Upper lobe of right lung (tissue), 1 donor: ENCODE measurements at regions not wholly inside any gene's neighbourhood (a gene's known extent, or its start where the extent isn't known, plus 50 kb on each side); places are given as distances from the start of the nearest gene placed in this dataset.

Source experiments
- ATAC-seq: fragments of 200-7000 bp; cut with Tn5 transposase; one replicate; pipeline ENCODE4 v1.9.1; 2020; ENCODE audit warnings: mild to moderate bottlenecking, moderate library complexity
- DNase-seq: peaks from one replicate; pipeline ENCODE4 v3.0.0-alpha.2; 2020
- H3K27ac ChIP-seq: fragments of 200-600 bp; one replicate; pipeline ENCODE4 v1.8.0; 2022
- H3K27me3 ChIP-seq: fragments of 200-600 bp; one replicate; pipeline ENCODE4 v1.8.0; 2022; ENCODE audit warnings: mild to moderate bottlenecking
- H3K36me3 ChIP-seq: fragments of 200-600 bp; one replicate; pipeline ENCODE4 v1.8.0; 2022
- H3K4me1 ChIP-seq: fragments of 200-600 bp; one replicate; pipeline ENCODE4 v1.8.0; 2022
- H3K4me3 ChIP-seq: fragments of 200-600 bp; one replicate; pipeline ENCODE4 v1.8.0; 2022; ENCODE audit warnings: mild to moderate bottlenecking
- H3K9me3 ChIP-seq: fragments of 200-600 bp; one replicate; pipeline ENCODE4 v1.8.0; 2022
- CTCF ChIP-seq: fragments of 200-600 bp; IDR thresholded peaks from one replicate; pipeline ENCODE4 v1.8.0; 2022; ENCODE audit warnings: antibody characterized with exemption
- intact Hi-C: fragments of 100-400 bp; cut with DNase I; formaldehyde crosslinking; loops from one replicate; pipeline ENCODE4 v1.11.0; 2022
- donor health status: DM: no; HTN: yes; CAD: no; lungs with severe emphysema.

GRCh38 chr6:44047801-44048200 is 79.5 kb downstream of the MRPL14 start:
- H3K36me3 ChIP-seq, result no peaks in the 10 kb centered on the region
- H3K9me3 ChIP-seq, result no peaks in the 10 kb centered on the region
- no peak for TF ChIP-seq CTCF
- no peak overlapping the region for H3K27ac ChIP-seq
- ATAC-seq, result no peak
- DNase-seq, result no peak
- no peaks in the 10 kb centered on the region for H3K27me3 ChIP-seq
- peaks cover 8% of the 10 kb centered on the region for H3K4me1 ChIP-seq
- intact Hi-C loops, result no loop called here
- H3K4me3 ChIP-seq, result no peak overlapping the region

- DNase-seq (no peak), ATAC-seq (no peak)
- no peaks in the 10 kb centered on the region for H3K36me3 ChIP-seq
- H3K27me3 ChIP-seq, result no peaks in the 10 kb centered on the region
- H3K27ac ChIP-seq, result no peak overlapping the region
- no peak overlapping the region for H3K4me3 ChIP-seq
- intact Hi-C loops, result no loop called here
- H3K9me3 ChIP-seq, result no peaks in the 10 kb centered on the region
- H3K4me1 ChIP-seq, result peaks cover 2% of the 10 kb centered on the region
- TF ChIP-seq CTCF, result no peak
Observed at GRCh38 chr6:44047179-44047546, 80.1 kb downstream of the MRPL14 start.

- intact Hi-C loops, result no loop called here
- no peak overlapping the region for H3K4me3 ChIP-seq
- H3K4me1 ChIP-seq, result no peaks in the 10 kb centered on the region
- H3K27ac ChIP-seq, result no peak overlapping the region
- no peak for ATAC-seq
- H3K27me3 ChIP-seq, result no peaks in the 10 kb centered on the region
- no peak for TF ChIP-seq CTCF
- H3K36me3 ChIP-seq, result no peaks in the 10 kb centered on the region
- no peaks in the 10 kb centered on the region for H3K9me3 ChIP-seq
- no peak for DNase-seq
Observed at GRCh38 chr6:44046516-44047178, 80.6 kb downstream of the MRPL14 start.

- H3K9me3 ChIP-seq, result no peaks in the 10 kb centered on the region
- no peak overlapping the region for H3K4me3 ChIP-seq
- no peaks in the 10 kb centered on the region for H3K4me1 ChIP-seq
- DNase-seq (no peak), ATAC-seq (peak; percentile 36)
- no peaks in the 10 kb centered on the region for H3K36me3 ChIP-seq
- no peak overlapping the region for H3K27ac ChIP-seq
- TF ChIP-seq CTCF, result no peak
- intact Hi-C loops, result no loop called here
- no peaks in the 10 kb centered on the region for H3K27me3 ChIP-seq
Observed at GRCh38 chr6:44045672-44046015, 81.6 kb downstream of the MRPL14 start.

- intact Hi-C loops, result no loop called here
- no peaks in the 10 kb centered on the region for H3K4me1 ChIP-seq
- no peak for TF ChIP-seq CTCF
- no peak overlapping the region for H3K27ac ChIP-seq
- H3K27me3 ChIP-seq, result no peaks in the 10 kb centered on the region
- H3K9me3 ChIP-seq, result no peaks in the 10 kb centered on the region
- ATAC-seq (no peak), DNase-seq (no peak)
- no peak overlapping the region for H3K4me3 ChIP-seq
- no peaks in the 10 kb centered on the region for H3K36me3 ChIP-seq
Observed at GRCh38 chr6:44044940-44045671, 82.1 kb downstream of the MRPL14 start.

- Histone ChIP-seq H3K27ac (no peak overlapping the region), H3K4me1 (no peaks in the 10 kb centered on the region), H3K4me3 (no peak overlapping the region), H3K36me3 (no peaks in the 10 kb centered on the region), H3K9me3 (no peaks in the 10 kb centered on the region), H3K27me3 (no peaks in the 10 kb centered on the region)
- no peak for DNase-seq
- intact Hi-C loops, result no loop called here
- ATAC-seq, result no peak
- TF ChIP-seq CTCF, result no peak
Observed at GRCh38 chr6:44044154-44044539, 83.1 kb downstream of the MRPL14 start.
